Cerebellar nuclear complex (tissue), 1 donor: ENCODE measurements at regions not wholly inside any gene's neighbourhood (a gene's known extent, or its start where the extent isn't known, plus 50 kb on each side); places are given as distances from the start of the nearest gene placed in this dataset.

Experiments used
- DNase-seq, 2 experiments: peaks; one replicate each; lab custom pipeline; 2025; lab: John Stamatoyannopoulos, UW

DNA sequence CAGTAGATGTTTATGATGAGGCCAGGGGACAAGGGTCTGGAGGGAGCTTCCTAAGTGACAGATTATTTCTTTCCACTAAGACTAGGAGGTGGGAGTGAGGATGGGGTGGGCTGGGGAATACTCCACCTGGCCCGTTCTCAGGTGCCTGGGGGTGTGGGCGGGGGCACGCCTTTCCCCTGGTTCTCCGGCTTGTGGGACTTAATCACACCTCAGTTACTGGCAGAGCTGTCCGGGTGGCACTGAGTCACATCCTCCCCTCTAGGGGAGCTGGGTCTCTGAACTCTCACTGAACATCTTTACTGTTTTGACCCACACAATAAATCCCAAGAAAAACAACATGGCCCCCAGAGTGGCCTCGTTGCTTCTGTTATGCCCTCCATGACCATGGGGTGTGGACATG is 332.8 kb downstream of the MAF start:
- no peak for DNase-seq

DNA sequence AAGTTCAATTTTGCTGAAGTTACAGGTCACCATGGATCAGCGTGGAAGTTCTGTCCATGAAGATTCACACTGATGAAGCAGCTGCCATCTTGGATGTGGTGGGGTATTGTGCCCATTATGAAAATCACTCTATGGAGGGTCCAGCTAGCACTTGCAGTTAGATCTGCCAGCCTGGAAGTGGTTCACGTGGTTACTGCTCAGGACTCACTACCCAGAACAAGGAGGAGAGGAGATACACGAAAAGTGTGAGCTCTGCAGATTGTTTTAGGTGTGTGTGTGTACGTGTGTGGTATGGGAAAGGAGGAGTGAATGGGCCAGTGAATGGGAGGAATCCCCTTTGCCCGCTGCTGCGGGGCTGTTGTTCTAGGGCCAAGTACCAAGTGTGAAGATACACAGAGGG is 333.4 kb downstream of the MAF start:
- DNase-seq, result no peak

DNA sequence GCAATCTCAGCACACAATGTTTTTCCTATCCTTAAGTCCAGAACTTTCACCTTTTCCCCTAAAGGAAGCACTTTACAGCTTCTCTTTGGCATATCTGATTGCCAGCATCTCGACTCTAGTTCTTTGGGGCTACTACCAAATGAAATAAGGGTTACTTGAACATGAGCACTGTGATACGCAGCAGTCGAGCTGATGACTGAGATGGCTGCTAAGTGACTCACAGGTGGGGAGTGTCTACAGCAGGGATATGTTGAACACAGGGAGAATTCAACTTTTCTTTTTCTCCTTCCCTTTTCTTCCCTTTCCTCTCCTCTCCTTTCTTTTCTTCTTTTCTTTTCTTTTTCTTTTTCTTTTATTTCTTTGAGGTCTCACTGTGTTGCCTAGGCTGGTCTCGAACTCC is 334.8 kb downstream of the MAF start:
- no peak for DNase-seq

DNA sequence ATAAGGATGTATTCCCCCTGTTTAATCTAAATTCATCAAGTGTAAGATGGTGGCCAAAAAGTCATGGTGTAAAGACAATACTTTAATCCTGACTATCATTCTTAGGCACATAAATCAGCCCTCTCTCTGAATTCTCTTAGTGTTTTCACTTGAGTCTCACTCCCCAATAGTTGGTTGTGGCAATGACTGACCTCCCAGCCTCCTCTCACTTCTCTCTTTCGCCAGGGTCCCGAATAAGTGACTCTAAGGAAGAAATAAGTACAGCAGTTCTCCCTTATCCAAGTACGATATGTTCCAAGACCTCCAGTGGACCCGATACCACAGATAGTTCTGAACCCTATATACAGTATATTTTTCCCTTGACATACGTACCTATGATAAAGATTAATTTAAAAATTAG is 335.3 kb downstream of the MAF start:
- DNase-seq, result no peak

DNA sequence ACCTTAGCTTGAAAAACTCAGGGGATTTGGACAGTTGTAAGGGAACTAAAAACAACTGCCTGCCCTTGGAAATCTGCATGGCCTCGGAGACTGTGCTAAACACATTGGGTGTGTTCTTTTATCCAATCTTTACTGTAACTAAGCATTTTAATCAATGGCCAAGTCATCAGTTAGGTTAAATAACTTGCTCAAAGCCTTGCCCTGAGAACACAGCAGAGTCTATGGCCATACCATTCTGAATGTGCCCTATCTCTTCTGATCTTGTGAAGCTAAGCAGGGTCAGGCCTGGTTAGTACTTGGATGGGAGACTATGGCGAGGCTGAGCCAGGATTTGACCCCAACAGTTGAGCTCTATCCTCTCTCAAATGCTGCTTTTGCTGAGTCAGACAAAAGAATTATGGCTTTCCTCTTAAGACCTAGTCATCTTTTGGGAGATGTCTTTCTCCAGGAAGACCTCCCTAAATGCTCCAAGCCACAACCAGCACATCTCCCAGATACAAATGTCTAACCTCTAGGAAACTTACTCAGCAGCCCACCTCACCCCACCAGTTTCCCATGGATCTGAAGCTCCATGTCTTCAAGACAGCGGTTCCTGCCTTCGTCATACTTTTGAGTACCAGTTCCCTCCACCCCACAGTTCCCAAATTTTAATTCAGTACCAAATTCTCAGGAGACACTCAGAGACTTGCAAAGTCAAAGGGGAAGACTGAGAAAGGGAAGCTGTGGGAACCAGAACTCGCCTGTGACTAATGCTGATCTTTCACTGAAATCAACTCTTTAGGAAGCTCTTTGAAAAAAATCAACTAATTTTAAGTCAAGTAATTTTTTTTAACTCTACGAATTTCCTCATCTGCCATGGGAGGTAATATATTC is 336.1 kb downstream of the MAF start:
- no peak for DNase-seq

DNA sequence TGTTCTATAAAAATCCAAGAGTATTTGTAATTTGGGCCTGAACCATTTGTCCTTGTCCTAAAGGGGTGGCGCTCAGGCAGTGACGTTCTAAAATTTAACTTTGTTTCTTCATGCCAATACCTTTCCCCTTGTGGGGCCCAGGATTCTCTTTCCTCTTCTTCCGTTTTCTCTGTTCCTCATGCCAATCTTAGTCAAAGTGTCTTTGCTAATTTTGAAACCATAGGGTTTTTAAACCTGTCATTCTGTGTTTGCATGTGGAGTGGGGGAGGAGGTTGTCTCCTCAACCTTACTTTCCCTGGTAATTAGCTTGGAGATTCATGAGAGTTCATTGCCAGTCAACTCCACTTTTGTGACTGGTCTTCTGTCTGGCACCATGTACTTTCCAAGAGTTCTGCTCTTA is 337.1 kb downstream of the MAF start:
- DNase-seq, result no peak
